ENCODE measurements at regions not wholly inside any gene's neighbourhood (a gene's known extent, or its start where the extent isn't known, plus 50 kb on each side); places are given as distances from the start of the nearest gene placed in this dataset.
A peak's percentile ranks its signal among the peaks of the same experiment; 100 is the strongest.
"Not testable (repeated sequence)": the region's sequence is repeated elsewhere in the genome, so short reads cannot be mapped to it uniquely, and the experiment has no call there.

- no peak overlapping the region for H3K4me3 ChIP-seq
- H3K27me3 ChIP-seq, result no peaks in the 10 kb centered on the region
- intact Hi-C loops (cut with DNase I), result no loop called here
- peaks cover 5 to 22% (median 16%) of the 10 kb centered on the region in 4 donors for H3K4me1 ChIP-seq
- H3K9me3 ChIP-seq, result no peaks in the 10 kb centered on the region
- TF ChIP-seq CTCF (IDR thresholded peaks at IDR 0.05) (no peak), EP300 (IDR thresholded peaks at IDR 0.05) (no peak), POLR2AphosphoS5 (IDR thresholded peaks at IDR 0.05) (no peak), POLR2A (IDR thresholded peaks at IDR 0.05; ENCODE audit: low read depth) (no peak)
- 69% methylated on average over 5 of the region's 6 CpGs for WGBS
- H3K36me3 ChIP-seq, result no peaks in the 10 kb centered on the region
- no peak overlapping the region for H3K27ac ChIP-seq (replicated peaks in 1 of 4)
- no peak for DNase-seq (ENCODE audit: extremely low spot score)
Measured at GRCh38 chr14:89551432-89551831, 134.4 kb upstream of the FOXN3 start.

- DNase-seq (ENCODE audit: extremely low spot score), result peak; percentile 37
- H3K27ac ChIP-seq (replicated peaks in 1 of 4), result no peak overlapping the region
- intact Hi-C loops (cut with DNase I), result no loop called here
- H3K36me3 ChIP-seq, result no peaks in the 10 kb centered on the region
- TF ChIP-seq POLR2AphosphoS5 (IDR thresholded peaks at IDR 0.05), result no peak
- no peak for TF ChIP-seq POLR2A (IDR thresholded peaks at IDR 0.05; ENCODE audit: low read depth)
- no peak for TF ChIP-seq CTCF (IDR thresholded peaks at IDR 0.05)
- TF ChIP-seq EP300 (IDR thresholded peaks at IDR 0.05), result no peak
- H3K27me3 ChIP-seq, result no peaks in the 10 kb centered on the region
- H3K4me1 ChIP-seq, result peaks cover 5 to 22% (median 16%) of the 10 kb centered on the region in 4 donors
- H3K9me3 ChIP-seq, result no peaks in the 10 kb centered on the region
- 63% methylated on average over 8 of the region's 8 CpGs for WGBS
- H3K4me3 ChIP-seq, result no peak overlapping the region
Measured at GRCh38 chr14:89550821-89551220, 133.8 kb upstream of the FOXN3 start.

- Histone ChIP-seq H3K36me3 (no peaks in the 10 kb centered on the region), H3K27me3 (no peaks in the 10 kb centered on the region), H3K4me1 (peaks cover 10 to 22% (median 16%) of the 10 kb centered on the region in 4 donors), H3K27ac (replicated peaks in 1 of 4) (no peak overlapping the region), H3K4me3 (no peak overlapping the region), H3K9me3 (no peaks in the 10 kb centered on the region)
- DNase-seq (ENCODE audit: extremely low spot score), result peak; percentile 64
- intact Hi-C loops (cut with DNase I), result no loop called here
- TF ChIP-seq EP300 (IDR thresholded peaks at IDR 0.05) (no peak), POLR2AphosphoS5 (IDR thresholded peaks at IDR 0.05) (no peak), CTCF (IDR thresholded peaks at IDR 0.05) (no peak), POLR2A (IDR thresholded peaks at IDR 0.05; ENCODE audit: low read depth) (no peak)
- 88% methylated on average over 12 of the region's 12 CpGs for WGBS
Measured at GRCh38 chr14:89549381-89550125, 132.5 kb upstream of the FOXN3 start.

- H3K27me3 ChIP-seq; H3K4me3 ChIP-seq; H3K27ac ChIP-seq (replicated peaks in 1 of 4); intact Hi-C loops (cut with DNase I); H3K9me3 ChIP-seq; H3K36me3 ChIP-seq: not testable (repeated sequence)
- DNase-seq (ENCODE audit: extremely low spot score), result peak; percentile 26
- WGBS, result 96% methylated on average over 5 of the region's 5 CpGs
- peaks cover 17 to 41% (median 27%) of the 10 kb centered on the region in 4 donors for H3K4me1 ChIP-seq
Measured at GRCh38 chr14:89547047-89547446, 130.0 kb upstream of the FOXN3 start.

GRCh38 chr14:89544636-89545301, 127.7 kb upstream of the FOXN3 start:
- TF ChIP-seq CTCF (IDR thresholded peaks at IDR 0.05), result no peak
- TF ChIP-seq POLR2AphosphoS5 (IDR thresholded peaks at IDR 0.05), result no peak
- TF ChIP-seq POLR2A (IDR thresholded peaks at IDR 0.05; ENCODE audit: low read depth), result no peak
- TF ChIP-seq EP300 (IDR thresholded peaks at IDR 0.05), result no peak
- WGBS, result 93% methylated on average over 6 of the region's 6 CpGs
- Histone ChIP-seq H3K27me3 (no peaks in the 10 kb centered on the region), H3K4me3 (no peak overlapping the region), H3K36me3 (no peaks in the 10 kb centered on the region), H3K27ac (replicated peaks in 1 of 4) (no peak overlapping the region), H3K4me1 (peaks cover 5 to 22% (median 17%) of the 10 kb centered on the region in 4 donors), H3K9me3 (no peaks in the 10 kb centered on the region)
- intact Hi-C loops (cut with DNase I), result no loop called here
- DNase-seq (ENCODE audit: extremely low spot score), result peak; percentile 66

All from esophagus muscularis mucosa (tissue), 4 donors.